GM19328 (cell line): ENCODE measurements at regions not wholly inside any gene's neighbourhood (a gene's known extent, or its start where the extent isn't known, plus 50 kb on each side); places are given as distances from the start of the nearest gene placed in this dataset.

Experiments
- ATAC-seq: cut with Tn5 transposase; IDR thresholded peaks from one replicate; pipeline ENCODE4 v1.9.1; 2021; ENCODE audit warnings: mild to moderate bottlenecking, moderate library complexity; ENCODE audit not compliant: unreplicated experiment

- no peak for ATAC-seq
These were observed 283.6 kb upstream of the KLF6 start for GRCh38 chr10:4068629-4069028.

GRCh38 chr10:4067931-4068561 is 283.0 kb upstream of the KLF6 start:
- ATAC-seq = no peak

GRCh38 chr10:4067531-4067930 is 282.5 kb upstream of the KLF6 start:
- no peak for ATAC-seq

GRCh38 chr10:4066581-4067390 is 281.8 kb upstream of the KLF6 start:
- ATAC-seq = no peak

GRCh38 chr10:4064489-4064888 is 279.5 kb upstream of the KLF6 start:
- no peak for ATAC-seq

- no peak for ATAC-seq
These were observed 278.7 kb upstream of the KLF6 start for GRCh38 chr10:4063717-4064116.

GRCh38 chr10:4062751-4063150 is 277.7 kb upstream of the KLF6 start:
- ATAC-seq = no peak

- no peak for ATAC-seq
These were observed 277.1 kb upstream of the KLF6 start for GRCh38 chr10:4062072-4062471.

GRCh38 chr10:4061441-4061951 is 276.5 kb upstream of the KLF6 start:
- ATAC-seq = no peak

- ATAC-seq = no peak
These were observed 274.6 kb upstream of the KLF6 start for GRCh38 chr10:4059471-4060138.

- ATAC-seq = no peak
These were observed 273.6 kb upstream of the KLF6 start for GRCh38 chr10:4058514-4059029.

- no peak for ATAC-seq
These were observed 272.9 kb upstream of the KLF6 start for GRCh38 chr10:4057725-4058513.

- ATAC-seq = no peak
These were observed 272.0 kb upstream of the KLF6 start for GRCh38 chr10:4057021-4057420.

GRCh38 chr10:4054656-4055435 is 269.8 kb upstream of the KLF6 start:
- no peak for ATAC-seq

- ATAC-seq = no peak
These were observed 268.9 kb upstream of the KLF6 start for GRCh38 chr10:4053940-4054339.

- no peak for ATAC-seq
These were observed 266.7 kb upstream of the KLF6 start for GRCh38 chr10:4051641-4052151.

- no peak for ATAC-seq
These were observed 266.1 kb upstream of the KLF6 start for GRCh38 chr10:4051011-4051640.

- no peak for ATAC-seq
These were observed 265.1 kb upstream of the KLF6 start for GRCh38 chr10:4050061-4050460.

GRCh38 chr10:4049348-4049747 is 264.3 kb upstream of the KLF6 start:
- no peak for ATAC-seq
